Gastroesophageal sphincter (tissue), 3 donors: ENCODE measurements at regions not wholly inside any gene's neighbourhood (a gene's known extent, or its start where the extent isn't known, plus 50 kb on each side); places are given as distances from the start of the nearest gene placed in this dataset.

Source experiments
- EP300 ChIP-seq: sonication (generic); formaldehyde crosslinking; IDR thresholded peaks from one replicate; pipeline ENCODE4 v1.6.1; 2017; ENCODE audit warnings: antibody characterized with exemption, mild to moderate bottlenecking
- POLR2A ChIP-seq, 2 donors: fragments of 450-650 bp; IDR thresholded peaks; one replicate each; pipeline ENCODE4 v1.6.1; 2017; ENCODE audit warnings: antibody characterized with exemption in 2 of 2, mild to moderate bottlenecking in 2 of 2, moderate library complexity in 1 of 2
- POLR2AphosphoS5 ChIP-seq: sonication (generic); formaldehyde crosslinking; IDR thresholded peaks from one replicate; pipeline ENCODE4 v1.6.1; 2017; ENCODE audit warnings: antibody characterized with exemption
- TF ChIP-seq, protein P1 (sequence below), 4 experiments: fragments of 200-600 bp in 2 of 4; fragments of 450-650 bp in 2 of 4; sonication (generic) in 1 of 4; IDR thresholded peaks; one replicate each; pipeline ENCODE4 v1.5.1; 2017 to 2019; ENCODE audit warnings: antibody characterized with exemption in 4 of 4, mild to moderate bottlenecking in 2 of 4, moderate library complexity in 2 of 4

DNA sequence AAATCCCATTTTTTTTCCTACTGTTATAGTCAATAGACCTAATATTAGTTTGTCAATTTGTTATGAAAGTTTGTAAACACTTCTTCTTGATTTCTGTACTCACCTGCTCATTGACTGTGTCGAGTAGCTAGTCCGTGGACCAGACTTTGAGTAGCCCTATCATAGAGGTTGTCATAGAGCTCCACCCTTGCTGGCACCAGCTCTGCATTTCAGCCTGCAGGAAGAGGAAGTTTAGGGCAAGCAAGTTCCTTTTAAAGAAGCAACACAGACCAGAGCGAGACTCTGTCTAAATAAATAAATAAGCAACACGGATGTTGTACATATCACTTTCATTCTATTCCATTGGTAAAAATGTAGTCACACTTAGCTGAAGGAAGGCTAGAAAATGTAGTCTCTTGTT, 74.0 kb downstream of the MCFD2 start:
- TF ChIP-seq EP300 (no peak), POLR2AphosphoS5 (no peak), POLR2A (IDR thresholded peaks at IDR 0.05) (no peak)
- TF ChIP-seq, protein P1, sequence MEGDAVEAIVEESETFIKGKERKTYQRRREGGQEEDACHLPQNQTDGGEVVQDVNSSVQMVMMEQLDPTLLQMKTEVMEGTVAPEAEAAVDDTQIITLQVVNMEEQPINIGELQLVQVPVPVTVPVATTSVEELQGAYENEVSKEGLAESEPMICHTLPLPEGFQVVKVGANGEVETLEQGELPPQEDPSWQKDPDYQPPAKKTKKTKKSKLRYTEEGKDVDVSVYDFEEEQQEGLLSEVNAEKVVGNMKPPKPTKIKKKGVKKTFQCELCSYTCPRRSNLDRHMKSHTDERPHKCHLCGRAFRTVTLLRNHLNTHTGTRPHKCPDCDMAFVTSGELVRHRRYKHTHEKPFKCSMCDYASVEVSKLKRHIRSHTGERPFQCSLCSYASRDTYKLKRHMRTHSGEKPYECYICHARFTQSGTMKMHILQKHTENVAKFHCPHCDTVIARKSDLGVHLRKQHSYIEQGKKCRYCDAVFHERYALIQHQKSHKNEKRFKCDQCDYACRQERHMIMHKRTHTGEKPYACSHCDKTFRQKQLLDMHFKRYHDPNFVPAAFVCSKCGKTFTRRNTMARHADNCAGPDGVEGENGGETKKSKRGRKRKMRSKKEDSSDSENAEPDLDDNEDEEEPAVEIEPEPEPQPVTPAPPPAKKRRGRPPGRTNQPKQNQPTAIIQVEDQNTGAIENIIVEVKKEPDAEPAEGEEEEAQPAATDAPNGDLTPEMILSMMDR (IDR thresholded peaks at IDR 0.05) = no peak
